Stimulated activated CD4-positive, alpha-beta T cell treated with anti-CD3 and anti-CD28 coated beads, Interleukin-2, amount 100 ng/mL, for 4 hours (primary cell): ENCODE measurements at regions not wholly inside any gene's neighbourhood (a gene's known extent, or its start where the extent isn't known, plus 50 kb on each side); places are given as distances from the start of the nearest gene placed in this dataset.

Experiments used
- DNase-seq: peaks from one replicate; pipeline ENCODE4 v3.0.0-alpha.2; 2020; ENCODE audit warnings: low read depth

DNA sequence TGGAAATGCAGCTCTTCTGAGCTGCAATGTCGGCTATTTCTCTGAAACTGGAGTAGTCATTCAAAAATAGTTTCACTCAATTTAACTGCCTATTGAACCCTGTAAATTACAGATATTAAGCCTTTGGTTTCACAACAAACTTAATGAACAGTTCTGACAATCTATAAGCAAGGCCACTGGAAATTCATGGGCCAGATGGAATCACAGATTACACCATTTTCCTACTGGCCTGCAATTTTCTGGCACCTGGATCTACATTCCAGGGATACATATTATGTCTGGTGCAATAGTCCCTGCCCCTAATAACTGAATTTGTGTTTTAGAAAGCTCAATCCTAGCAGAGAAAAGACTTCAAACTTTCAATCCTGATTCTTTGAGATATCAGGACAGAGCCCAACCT lies 551.7 kb downstream of the RNF144A start:
- DNase-seq = no peak

DNA sequence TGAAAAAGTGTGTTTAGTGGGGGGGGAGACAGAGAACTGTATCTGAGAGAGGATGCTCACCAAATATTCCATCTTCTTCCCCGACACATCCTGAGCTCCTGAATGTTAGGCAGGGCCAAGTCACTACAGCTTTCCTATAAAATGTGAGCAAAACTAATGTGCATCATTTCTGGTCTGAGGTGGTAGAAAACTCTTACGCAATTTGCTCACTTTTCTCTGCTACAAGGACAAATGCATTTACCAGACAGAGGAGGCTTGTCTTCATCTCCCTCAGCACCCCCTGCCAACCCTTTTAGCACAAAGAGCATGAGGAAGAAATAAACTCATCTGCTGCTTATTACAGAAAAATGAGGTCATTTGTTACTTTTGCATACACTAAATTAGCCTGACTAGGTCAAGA lies 554.0 kb downstream of the RNF144A start:
- DNase-seq = no peak

DNA sequence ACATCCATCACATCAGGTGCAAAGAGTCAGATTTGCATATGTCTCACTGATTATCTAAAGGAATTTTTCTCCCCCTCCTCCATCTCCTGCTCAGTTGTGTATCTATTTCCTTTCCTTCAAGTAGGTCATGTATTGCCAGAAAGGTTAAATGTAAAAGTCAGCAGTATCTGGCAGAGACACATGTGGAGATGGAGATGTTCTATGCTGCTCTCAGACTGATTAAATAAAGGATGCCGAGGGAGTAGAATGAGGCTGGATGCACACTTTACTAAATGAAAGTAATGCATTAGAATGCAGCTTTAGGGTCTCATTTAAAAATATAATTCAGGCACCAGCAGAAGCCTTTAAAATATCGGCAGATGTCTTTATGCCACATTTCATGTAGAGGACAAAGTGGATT lies 555.3 kb downstream of the RNF144A start:
- no peak for DNase-seq

DNA sequence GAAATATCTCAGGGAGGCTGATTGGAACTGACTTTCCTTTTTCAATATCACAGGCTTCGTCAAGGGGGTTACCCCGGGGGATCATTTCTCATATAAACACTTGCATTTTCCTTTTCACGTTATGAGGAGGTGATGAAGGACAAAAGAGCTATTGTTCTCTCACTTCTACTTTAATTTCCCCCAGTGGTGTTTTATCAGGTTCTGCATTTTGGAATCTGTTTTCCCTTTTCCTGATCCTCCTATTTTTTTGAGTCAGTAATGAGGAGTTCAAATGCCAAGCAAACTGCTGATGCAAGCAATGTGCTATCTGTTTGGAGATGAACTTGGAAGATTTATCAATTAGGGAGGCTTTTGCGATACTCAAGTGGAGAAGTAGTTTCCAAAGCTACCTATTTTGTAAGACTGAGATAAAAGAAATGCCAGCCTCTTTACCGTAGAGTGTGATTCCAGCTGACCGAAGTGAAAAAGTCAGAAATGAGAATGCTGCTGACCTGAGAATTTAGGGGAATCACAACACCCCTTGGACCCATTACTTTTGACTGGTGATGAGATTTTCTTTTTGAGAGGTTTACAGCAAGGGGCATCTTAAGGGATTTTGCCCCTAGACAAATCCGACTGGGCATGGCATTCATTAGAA lies 556.0 kb downstream of the RNF144A start:
- DNase-seq = no peak

DNA sequence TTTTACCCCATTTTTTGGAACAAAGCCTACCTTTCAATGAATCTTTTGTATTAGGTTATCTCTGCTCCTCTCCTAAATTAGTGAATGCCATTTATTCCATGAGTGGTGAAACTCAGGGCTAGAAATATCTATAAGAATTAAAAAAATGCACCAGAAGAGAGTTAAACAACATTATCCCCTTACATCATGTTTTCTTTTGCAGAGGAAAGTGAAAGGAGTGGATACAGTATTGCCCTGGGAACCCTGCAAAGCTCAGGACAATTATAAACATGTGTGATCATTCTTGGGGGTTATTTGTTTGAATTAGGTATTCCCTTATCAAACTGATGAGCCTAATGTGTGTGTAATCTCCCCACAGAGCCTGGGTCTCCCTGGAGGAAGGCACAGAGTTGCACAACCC lies 559.2 kb downstream of the RNF144A start:
- DNase-seq = no peak

DNA sequence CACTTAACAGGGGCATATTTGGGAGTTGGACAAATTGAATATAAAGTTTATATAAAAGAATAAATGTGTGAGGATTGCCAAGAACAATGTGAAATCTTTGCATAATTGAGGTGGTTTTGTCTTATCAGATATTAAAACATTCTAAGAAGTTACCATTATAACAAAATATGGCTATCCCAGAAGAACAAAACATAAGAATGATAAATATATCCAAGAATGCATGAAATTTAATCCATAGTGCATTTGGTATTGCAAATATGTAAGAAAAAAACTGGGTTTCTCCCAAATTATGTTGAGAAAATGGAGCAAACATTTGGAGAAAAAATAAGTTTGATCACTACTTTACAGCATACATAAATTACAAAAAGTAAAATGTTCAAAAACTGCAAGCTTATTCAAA lies 562.4 kb downstream of the RNF144A start:
- no peak for DNase-seq

DNA sequence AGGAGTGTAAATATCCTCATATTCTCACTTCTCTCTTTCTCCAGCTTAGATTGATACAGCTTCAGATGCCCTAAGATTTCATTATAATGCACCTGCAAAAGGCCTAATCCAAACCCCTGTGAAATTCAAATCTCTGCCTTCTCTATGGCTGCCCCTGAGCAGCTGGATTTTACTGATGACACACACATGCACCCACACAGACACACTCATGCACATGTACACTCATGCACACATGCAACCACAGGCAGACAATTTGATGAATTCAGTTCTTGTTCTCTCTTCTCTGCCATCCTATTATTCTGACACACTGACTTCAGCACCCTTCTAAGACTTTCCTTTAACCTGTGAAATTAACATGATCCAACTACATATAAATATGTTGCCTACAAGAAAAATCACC lies 563.2 kb downstream of the RNF144A start:
- DNase-seq = no peak

DNA sequence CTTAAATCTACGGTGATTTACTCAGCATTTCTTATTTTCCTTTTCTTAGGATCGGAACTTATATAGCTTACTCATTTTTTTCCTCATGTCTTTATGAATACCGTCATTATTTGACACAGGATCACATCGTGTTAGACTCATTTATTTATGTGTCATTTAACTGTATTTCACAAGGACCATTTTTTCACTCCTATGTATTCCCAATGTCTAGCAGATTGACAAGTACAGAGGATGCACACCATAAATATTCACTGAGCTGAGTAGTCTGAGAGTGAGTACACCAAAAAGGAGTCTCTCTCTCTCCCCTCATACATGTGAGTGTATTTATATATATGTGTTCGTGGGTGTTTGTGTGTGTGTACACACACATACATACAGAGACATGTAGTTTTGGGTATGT lies 573.5 kb downstream of the RNF144A start:
- no peak for DNase-seq

DNA sequence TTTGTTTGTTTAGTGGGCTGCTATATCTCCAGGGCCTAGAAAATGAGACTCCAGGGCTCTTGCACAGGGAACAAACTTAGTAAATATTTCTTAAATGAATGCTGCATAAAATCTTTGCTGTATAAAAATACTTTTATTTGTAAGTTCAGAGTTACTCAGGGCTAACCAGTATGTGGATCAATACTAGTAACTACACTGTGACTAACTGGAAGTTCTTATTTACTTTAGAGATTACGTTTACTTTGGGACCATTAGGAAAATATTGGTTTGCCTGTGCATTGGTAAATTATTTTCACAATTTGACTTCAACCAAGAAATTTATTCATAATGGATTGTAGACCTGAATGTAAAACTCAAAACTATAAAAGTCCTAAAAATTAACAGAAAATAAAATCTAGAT lies 575.5 kb downstream of the RNF144A start:
- DNase-seq = no peak

DNA sequence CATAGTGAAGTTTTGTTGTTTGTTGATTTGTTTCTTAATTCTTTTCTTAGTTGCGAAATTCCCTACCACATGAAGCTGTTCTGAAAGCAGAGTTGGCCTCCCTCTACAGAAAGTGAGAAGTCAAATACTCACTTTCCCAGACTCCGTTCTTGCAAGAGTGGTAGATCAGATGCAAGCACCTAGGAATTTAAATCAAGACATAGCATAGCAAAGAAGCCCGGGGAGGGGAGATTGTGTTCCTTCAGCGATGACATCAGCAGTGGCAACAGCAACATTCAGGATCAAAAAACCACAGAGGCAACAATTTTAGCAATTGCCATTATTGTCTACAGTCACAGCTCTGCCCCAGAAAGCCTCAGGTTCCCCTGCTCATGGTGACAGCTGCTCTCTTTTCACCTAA lies 580.0 kb downstream of the RNF144A start:
- DNase-seq = no peak

DNA sequence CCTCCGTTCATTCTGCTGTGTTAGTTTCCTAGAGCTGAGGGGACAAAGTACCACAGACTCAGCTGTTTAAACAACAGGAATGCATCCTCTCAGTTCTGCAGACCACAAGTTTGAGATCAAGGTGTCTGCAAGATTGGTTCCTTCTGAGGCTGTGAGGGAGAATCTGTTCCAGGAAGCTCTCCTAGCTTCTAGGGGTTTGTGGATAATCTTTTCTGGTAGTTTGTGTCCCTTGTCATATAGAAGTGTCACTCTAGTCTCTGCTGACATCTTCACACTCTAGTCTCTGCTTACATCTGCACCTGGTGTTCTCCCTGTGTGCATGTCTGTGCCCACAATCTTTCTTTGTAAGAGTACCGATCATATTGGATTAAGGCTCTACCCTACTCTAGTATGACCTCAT lies 581.8 kb downstream of the RNF144A start:
- DNase-seq = no peak

DNA sequence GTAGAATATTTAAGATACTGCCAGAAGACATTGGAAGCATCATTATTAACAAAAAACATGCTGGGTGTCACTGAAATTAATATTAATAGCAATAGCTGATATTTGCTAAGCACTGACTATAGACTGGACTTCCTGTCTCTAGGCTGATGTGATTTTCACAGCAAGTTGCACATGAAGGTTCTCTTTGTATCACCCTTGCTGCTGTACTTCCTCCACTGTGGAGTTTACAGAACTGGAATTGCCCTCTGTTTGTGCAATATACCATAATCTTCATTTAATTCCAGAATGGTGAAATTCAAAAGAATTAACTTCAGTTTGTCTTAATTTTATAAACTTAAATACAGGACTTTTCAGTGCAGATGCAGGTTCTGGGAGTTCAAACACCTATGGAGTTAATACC lies 585.1 kb downstream of the RNF144A start:
- no peak for DNase-seq

DNA sequence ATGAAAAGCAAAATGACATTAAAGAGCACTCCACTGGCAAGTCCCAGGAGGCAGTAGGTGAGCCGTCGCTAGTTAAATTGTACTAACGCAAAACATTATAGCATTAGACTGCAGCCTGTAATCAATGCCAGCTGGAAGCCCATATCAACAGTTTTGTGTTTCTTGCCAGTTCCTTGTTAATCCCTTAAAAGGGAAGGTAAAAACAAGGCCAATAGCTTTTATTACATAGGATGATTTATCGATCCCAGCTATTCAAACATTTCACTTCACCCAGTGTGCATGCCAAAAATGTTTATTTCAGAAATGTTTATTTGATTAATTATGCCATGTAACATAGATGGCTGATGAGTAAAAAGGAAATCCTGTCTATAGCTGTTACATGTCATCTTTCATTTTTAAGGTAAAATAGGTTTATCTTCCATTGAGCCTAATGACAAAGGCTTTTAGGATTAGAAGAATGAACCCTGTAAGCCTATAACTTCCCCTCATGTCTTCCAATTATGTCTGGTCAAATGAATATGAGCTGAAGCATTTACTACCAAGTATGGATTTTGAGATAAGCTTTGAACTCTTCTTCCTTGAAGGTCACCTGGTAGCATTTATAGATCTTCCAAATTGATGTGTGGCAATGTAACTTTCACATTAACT lies 591.2 kb downstream of the RNF144A start:
- DNase-seq = no peak

DNA sequence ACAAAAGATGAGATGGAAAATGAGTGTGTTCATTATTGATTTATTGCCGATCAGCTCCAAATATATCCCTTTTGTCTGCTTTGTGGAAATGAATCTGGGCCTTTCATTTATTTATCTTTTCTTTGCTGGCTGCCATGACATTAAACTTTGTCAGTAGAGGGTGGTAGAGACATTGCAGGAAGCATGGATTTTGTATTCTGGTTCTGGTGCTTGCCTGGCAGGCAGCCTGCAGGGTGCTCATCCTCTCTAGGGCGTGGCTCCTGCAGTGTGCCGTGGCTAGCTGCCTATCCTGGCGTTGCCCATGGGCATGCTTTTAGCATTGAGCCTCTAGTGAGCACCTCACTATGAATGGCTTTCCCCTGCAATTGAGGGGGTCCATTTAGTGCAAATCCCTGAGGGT lies 593.1 kb downstream of the RNF144A start:
- DNase-seq = no peak

DNA sequence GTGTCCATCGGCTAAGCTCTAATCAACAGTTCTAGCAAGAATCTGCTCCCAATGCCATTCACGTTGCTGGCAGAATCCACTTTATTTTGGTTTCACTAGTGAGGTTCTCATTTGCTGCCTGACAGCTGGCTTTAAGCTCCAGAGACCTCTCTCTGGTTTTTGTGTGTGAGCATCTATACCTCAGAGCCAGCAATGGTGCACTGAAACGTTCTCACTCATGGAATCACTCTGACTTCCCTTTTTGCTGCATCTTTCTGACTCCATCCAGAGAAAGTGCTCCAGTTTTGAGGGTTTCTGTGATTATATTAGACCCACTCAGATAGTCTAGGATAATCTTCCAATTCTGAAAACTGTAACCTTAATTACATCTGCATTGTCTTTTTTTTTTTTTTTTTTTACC lies 596.6 kb downstream of the RNF144A start:
- DNase-seq = no peak

DNA sequence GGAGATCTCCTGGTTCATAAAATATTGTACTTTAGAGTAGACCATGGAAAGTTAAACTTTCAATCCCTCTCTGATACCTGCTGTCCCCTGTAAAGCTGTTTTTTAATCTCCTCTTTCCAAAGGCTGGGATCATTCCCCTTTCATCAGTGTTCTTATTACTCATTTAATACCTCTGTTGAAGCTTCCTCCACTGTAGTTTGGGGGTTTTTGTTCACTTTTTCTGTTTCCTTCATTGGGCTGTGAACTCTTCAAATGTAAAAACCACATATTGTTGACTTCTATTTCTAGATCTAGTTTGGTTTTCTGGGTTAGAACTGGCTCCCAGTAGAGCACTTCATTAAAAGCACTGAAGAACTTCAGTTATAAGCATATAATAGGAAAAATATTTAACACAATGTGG lies 598.1 kb downstream of the RNF144A start:
- DNase-seq = no peak

DNA sequence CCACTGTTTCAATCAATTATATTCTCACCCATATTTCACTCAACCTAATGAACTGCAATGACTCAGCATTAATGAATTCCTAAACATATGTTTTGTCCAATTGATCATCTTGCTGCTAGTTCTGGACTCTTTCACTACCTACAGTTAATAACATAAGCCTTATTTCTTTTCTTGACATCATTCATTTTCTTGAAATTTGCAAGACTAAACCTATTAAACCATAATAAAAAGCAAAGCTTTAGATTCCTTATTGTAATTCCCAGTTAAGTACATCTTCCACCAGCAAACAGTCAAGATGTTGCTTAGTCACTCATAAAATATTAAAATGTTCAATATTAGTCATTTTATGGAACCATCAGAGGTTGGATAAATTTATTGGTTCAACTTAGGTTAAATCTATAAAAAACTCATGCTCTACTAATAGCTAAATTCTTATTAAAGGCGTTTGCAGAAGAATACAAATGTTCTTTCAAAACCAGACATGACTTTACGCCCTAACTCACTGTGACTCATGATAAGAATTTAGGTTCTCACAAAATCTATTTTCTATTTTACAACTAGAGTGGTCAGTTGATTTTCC lies 599.4 kb downstream of the RNF144A start:
- DNase-seq = no peak

DNA sequence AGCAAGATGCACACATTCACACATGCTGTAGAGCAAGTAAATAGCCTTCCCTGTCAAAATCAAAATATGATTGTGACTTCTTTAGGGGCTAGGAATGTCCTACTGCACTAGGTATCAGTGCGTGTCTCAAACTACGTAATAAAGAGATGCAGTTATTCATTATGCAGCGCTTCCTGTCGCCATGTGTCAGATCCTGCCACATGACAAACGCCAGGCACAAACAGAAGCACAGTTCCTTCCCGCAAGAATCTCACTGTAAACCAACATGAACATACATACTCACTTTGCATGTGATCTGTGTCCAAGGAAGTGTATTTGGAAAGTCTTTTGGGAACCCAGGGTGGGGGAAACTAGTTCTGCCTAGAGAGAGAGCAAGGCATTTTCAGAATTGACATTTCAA lies 599.9 kb downstream of the RNF144A start:
- no peak for DNase-seq

DNA sequence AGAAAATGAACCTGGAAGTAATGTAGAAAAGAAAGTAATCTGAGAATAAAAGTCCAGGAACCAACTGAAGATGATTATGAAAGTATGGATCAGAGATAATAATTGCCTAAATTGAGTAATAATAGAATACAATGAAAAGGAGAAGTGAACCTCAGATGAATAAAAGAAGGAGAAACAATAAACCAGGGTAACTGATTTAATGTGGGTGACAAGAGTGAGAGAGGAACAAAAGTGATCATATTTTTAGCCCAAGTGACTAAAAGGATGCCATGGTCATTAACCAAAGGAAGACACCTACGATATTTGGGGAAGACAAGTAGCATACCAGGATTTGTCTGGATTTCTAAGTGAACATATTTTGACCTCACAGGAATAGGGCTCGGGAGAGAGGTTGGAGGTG lies 600.6 kb downstream of the RNF144A start:
- DNase-seq = no peak

DNA sequence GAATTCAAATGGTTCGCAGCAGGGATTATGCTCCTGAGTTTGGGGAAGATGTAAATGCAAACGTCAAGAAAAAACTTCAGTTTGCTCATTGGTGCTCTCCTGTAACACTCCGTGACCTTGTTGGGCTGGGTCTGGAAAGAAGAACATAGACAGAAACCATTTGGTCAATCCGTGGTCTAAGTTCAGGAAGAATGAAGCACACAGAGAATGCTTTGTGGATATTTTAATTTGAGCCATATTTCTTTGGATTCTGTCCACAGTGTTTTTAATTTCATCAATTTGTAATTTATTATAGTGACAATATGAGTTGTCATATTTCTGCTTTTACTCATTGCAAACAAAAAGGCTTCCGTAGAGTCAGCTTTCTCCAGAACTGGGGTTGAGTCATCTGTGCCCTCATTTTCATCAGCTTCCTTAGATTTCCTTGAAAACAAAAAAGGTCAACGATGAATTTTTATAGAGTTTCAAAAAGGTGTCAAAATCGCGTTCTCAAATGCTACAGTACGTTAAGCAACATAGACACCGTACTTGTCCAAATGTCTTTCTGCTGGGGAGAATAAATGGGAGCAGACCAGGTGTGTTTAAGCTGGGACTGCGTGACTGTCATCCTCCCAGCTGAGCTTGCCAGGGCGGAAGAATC lies 606.4 kb downstream of the RNF144A start:
- no peak for DNase-seq

DNA sequence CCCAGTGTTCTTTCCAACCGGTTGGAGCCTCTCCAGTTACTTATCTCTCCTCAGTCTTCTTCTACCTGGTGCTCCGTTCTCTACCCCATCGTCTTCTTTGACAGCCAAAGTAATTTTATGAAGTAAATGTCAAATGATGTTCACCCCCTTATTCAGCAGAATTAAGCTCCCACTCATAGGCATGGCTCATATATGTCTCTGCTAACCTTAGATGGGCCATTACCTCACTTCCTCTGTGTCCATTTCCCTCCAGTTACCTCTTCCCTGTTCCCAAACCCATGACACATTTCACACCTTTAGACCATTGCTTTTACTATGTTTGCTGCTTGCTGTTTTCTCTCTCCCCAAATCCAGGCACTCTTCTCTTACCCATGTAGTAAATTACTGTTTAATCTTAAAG lies 607.0 kb downstream of the RNF144A start:
- DNase-seq = no peak

DNA sequence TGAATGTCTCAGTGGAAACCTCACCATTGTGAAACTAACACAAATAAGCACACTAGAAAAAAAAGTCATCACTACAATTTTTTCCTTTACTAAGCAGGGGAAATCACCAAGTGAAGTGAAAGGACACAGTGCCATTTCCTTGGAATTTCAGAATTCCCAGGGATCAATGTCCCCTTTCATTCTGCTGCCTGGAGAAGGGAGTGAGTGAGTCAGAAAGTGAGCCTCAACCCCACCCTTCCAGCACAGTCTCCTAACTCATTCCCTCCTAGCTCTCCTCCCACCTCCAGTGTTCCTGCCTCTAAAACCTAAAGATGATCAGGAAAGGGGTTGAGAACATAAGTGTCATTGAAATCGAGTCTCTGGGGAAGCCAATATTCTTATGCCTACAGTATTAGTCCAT lies 608.5 kb downstream of the RNF144A start:
- DNase-seq = no peak

DNA sequence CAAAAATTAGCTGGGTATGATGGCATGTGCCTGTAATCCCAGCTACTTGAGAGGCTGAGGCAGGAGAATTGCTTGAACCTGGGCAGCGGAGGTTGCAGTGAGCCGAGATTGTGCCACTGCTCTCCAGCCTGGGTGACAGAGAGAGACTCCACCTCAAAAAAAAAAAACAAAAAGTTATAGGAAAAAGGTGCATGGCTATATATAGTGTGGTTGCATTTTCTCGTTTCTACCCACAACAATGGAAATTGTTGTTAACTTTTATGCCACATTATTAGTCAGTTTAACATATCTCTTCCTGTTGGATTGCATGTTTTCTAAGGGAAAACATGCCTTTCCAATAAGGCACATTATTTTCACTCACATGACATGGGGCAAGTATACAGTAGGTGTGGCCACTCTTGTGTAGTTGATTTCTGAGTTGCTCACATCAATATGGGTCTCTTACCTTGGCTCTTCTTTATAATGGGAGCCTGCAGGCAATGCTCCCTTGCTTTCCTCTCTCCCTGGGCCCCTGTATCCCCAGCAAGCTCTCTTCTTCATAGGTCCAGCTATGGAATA lies 610.0 kb downstream of the RNF144A start:
- no peak for DNase-seq
